ENCODE measurements at regions not wholly inside any gene's neighbourhood (a gene's known extent, or its start where the extent isn't known, plus 50 kb on each side); places are given as distances from the start of the nearest gene placed in this dataset.
"Not testable (repeated sequence)": the region's sequence is repeated elsewhere in the genome, so short reads cannot be mapped to it uniquely, and the experiment has no call there.

DNA sequence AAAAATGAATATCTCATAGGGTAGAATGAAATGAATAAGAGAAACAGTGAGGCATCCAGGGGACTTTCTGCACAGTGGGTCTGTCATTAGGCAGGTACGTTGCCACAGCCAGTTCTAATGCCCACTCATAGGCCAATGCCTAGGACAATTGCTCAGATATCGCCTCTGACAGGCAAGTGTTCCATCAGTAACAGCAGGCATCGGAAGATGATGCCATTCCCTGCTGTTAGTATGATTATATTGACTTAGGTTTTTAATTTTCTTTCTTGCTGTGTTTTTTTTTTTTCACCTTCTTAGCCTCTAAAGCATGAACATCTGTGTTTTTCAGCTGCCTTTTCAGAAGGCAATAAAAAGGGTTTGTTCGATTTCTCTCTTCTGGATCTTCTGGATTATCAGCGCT, 90.7 kb downstream of the PRL start:
- Histone ChIP-seq H3K27me3 (no peaks in the 10 kb centered on the region), H3K9me3 (no peaks in the 10 kb centered on the region), H3K4me1 (no peaks in the 10 kb centered on the region), H3K4me3 (no peak overlapping the region), H3K36me3 (no peaks in the 10 kb centered on the region), H3K27ac (no peak overlapping the region)
- TF ChIP-seq POLR2A (IDR thresholded peaks at IDR 0.05) (no peak), POLR2AphosphoS5 (IDR thresholded peaks at IDR 0.05) (no peak)
- TF ChIP-seq, protein P1, sequence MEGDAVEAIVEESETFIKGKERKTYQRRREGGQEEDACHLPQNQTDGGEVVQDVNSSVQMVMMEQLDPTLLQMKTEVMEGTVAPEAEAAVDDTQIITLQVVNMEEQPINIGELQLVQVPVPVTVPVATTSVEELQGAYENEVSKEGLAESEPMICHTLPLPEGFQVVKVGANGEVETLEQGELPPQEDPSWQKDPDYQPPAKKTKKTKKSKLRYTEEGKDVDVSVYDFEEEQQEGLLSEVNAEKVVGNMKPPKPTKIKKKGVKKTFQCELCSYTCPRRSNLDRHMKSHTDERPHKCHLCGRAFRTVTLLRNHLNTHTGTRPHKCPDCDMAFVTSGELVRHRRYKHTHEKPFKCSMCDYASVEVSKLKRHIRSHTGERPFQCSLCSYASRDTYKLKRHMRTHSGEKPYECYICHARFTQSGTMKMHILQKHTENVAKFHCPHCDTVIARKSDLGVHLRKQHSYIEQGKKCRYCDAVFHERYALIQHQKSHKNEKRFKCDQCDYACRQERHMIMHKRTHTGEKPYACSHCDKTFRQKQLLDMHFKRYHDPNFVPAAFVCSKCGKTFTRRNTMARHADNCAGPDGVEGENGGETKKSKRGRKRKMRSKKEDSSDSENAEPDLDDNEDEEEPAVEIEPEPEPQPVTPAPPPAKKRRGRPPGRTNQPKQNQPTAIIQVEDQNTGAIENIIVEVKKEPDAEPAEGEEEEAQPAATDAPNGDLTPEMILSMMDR (IDR thresholded peaks at IDR 0.05): no peak
- DNase-seq (ENCODE audit: low spot score in 2 of 2): no peak
- intact Hi-C loops (cut with DNase I; ENCODE audit: low total_unique reads): no loop called here

DNA sequence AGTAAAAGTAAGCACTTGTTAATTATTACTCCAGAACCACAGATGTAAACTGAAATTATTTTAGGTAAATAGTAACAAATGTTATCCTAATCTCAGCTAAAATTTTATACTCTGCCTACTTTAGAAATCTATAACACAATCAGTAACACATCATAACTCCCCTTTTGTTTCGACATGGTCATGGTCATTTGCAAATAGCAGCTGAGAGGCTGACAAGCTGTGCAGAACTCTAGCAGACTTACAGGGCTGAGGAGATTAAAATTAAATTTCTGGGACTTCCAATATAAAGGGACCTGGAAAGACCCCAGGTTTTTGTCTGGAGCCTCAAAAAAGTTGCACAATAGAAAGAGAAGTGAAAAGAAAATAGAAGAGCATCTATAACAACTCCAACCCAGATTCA, 88.8 kb downstream of the PRL start:
- no peaks in the 10 kb centered on the region for H3K4me1 ChIP-seq
- TF ChIP-seq POLR2A (IDR thresholded peaks at IDR 0.05): no peak
- TF ChIP-seq POLR2AphosphoS5 (IDR thresholded peaks at IDR 0.05): no peak
- TF ChIP-seq, protein P1 (IDR thresholded peaks at IDR 0.05): no peak
- H3K27ac ChIP-seq: no peak overlapping the region
- H3K36me3 ChIP-seq: no peaks in the 10 kb centered on the region
- no peak for DNase-seq (ENCODE audit: low spot score in 2 of 2)
- no peaks in the 10 kb centered on the region for H3K27me3 ChIP-seq
- intact Hi-C loops (cut with DNase I; ENCODE audit: low total_unique reads): no loop called here
- H3K9me3 ChIP-seq: no peaks in the 10 kb centered on the region
- no peak overlapping the region for H3K4me3 ChIP-seq

DNA sequence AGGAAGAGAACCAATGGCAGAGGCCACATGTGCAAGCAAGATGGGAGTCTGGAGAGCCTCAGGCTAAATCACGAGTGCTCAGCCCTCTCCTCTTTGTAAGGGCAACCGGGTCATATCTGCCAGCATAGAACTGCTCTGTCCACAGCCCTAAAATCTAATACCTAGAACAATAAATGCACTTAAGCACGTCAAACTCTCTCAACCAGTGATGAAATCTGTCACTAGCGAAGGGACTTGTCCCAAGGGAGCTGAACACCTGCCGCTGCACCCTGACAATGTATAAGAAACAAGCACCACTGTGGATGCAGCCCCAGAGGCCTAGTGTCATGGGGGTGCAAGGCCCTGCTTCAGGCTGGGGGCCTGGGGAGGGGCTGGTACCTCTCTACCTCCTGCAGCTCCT, 82.5 kb downstream of the PRL start:
- Histone ChIP-seq H3K27ac (no peak overlapping the region), H3K27me3 (no peaks in the 10 kb centered on the region), H3K4me3 (no peak overlapping the region), H3K9me3 (no peaks in the 10 kb centered on the region), H3K36me3 (no peaks in the 10 kb centered on the region), H3K4me1 (no peaks in the 10 kb centered on the region)
- TF ChIP-seq, protein P1 (IDR thresholded peaks at IDR 0.05): no peak
- TF ChIP-seq POLR2AphosphoS5 (IDR thresholded peaks at IDR 0.05): no peak
- TF ChIP-seq POLR2A (IDR thresholded peaks at IDR 0.05): no peak
- intact Hi-C loops (cut with DNase I; ENCODE audit: low total_unique reads): no loop called here
- DNase-seq (ENCODE audit: low spot score in 2 of 2): no peak

DNA sequence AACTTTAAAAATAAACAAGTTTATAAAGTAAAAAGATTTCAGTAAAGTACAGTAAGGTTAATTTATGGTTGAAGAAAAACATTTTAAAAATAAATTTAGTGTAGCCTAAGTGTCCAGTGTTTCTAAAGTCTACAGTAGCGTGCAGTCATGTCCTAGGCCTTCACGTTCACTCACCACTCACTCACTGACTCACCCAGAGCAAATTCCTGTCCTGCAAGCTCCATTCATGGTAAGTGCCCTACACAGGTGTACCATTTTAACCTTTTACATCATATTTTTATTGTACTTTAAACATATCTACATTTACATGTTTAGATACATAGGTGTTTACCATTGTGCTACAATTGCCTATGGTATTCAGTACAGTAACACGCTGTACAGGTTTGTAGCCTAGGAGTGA, 81.4 kb downstream of the PRL start:
- intact Hi-C loops (cut with DNase I; ENCODE audit: low total_unique reads); H3K36me3 ChIP-seq; H3K9me3 ChIP-seq; H3K4me3 ChIP-seq; H3K27ac ChIP-seq; H3K27me3 ChIP-seq; DNase-seq (ENCODE audit: low spot score in 2 of 2); H3K4me1 ChIP-seq: not testable (repeated sequence)

DNA sequence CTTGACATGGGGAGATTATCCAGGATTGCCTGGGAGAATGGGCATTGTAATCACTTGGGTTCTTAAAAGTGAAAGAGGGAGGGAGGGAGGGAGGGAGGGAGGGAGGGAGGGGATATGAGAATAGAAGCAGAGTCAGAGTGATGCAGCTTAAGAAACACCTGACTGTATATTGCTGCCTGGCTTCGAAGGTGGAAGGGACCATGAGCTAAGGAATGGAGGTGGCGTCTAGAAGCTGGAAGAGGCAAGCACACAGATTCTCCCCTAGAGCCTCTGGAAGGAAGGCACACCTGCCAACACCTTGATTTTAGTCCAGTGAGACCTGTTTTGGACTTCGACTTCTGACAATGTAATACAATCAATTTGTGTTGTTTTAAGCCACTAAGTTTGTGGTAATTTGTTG, 78.4 kb downstream of the PRL start:
- Histone ChIP-seq H3K36me3 (no peaks in the 10 kb centered on the region), H3K4me3 (no peak overlapping the region), H3K4me1 (no peaks in the 10 kb centered on the region), H3K27ac (no peak overlapping the region), H3K27me3 (no peaks in the 10 kb centered on the region), H3K9me3 (no peaks in the 10 kb centered on the region)
- intact Hi-C loops (cut with DNase I; ENCODE audit: low total_unique reads): no loop called here
- no peak for DNase-seq (ENCODE audit: low spot score in 2 of 2)
- TF ChIP-seq POLR2A (IDR thresholded peaks at IDR 0.05): no peak
- TF ChIP-seq, protein P1 (IDR thresholded peaks at IDR 0.05): no peak
- no peak for TF ChIP-seq POLR2AphosphoS5 (IDR thresholded peaks at IDR 0.05)

DNA sequence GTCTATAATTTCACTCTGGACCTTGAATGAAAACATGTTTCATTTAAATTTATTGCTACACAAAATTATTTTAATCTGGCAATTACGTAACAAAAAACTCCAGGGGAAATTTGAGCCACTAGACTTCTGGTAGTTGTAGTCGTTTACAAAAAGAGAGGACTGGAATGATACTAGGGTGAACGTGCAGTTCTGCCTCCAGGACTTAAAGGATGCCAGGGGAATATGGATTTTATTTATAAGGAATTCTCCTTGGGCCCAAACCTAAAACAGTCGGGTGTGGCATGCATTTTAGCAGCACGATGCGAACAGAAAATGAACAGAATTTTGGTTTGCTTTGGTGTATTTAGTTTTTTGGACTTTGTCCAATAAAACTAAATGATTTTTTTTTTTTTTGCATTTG, 76.9 kb downstream of the PRL start:
- Histone ChIP-seq H3K27me3 (no peaks in the 10 kb centered on the region), H3K4me3 (no peak overlapping the region), H3K27ac (no peak overlapping the region), H3K4me1 (no peaks in the 10 kb centered on the region), H3K9me3 (no peaks in the 10 kb centered on the region), H3K36me3 (no peaks in the 10 kb centered on the region)
- intact Hi-C loops (cut with DNase I; ENCODE audit: low total_unique reads): no loop called here
- DNase-seq (ENCODE audit: low spot score in 2 of 2): no peak
- TF ChIP-seq POLR2AphosphoS5 (IDR thresholded peaks at IDR 0.05): no peak
- TF ChIP-seq POLR2A (IDR thresholded peaks at IDR 0.05): no peak
- TF ChIP-seq, protein P1 (IDR thresholded peaks at IDR 0.05): no peak

All from breast epithelium (tissue), 4 donors.